Activated CD4-positive, alpha-beta memory T cell treated with anti-CD3 and anti-CD28 coated beads, Interleukin-2, amount 10 ng/mL, durations not matched to agents 7 days and 5 days (primary cell): ENCODE measurements at regions not wholly inside any gene's neighbourhood (a gene's known extent, or its start where the extent isn't known, plus 50 kb on each side); places are given as distances from the start of the nearest gene placed in this dataset.

Source experiments
- CTCF ChIA-PET: fragments of 350-600 bp; sonication (Branson Sonifier 250); formaldehyde crosslinking; loops from one replicate; lab custom pipeline; 2021; ENCODE audit warnings: antibody characterized with exemption, inconsistent platforms; lab: Charles Lee
- POLR2A ChIA-PET: fragments of 350-600 bp; sonication (Branson Sonifier 250); formaldehyde crosslinking; loops from one replicate; lab custom pipeline; 2021; ENCODE audit warnings: antibody characterized with exemption; lab: Charles Lee
- DNase-seq: peaks from one replicate; pipeline ENCODE4 v3.0.0-alpha.2; 2020
- H3K27ac Mint-ChIP-seq: one replicate; pipeline ENCODE4 v1.8.0; 2021; ENCODE audit warnings: mild to moderate bottlenecking, mixed read lengths
- H3K27me3 Mint-ChIP-seq: one replicate; pipeline ENCODE4 v1.8.0; 2021; ENCODE audit warnings: mixed read lengths
- H3K36me3 Mint-ChIP-seq: one replicate; pipeline ENCODE4 v1.8.0; 2021; ENCODE audit warnings: low read depth, mixed read lengths
- H3K4me1 Mint-ChIP-seq: one replicate; pipeline ENCODE4 v1.8.0; 2021; ENCODE audit warnings: mixed read lengths
- H3K4me3 Mint-ChIP-seq: one replicate; pipeline ENCODE4 v1.8.0; 2021; ENCODE audit warnings: mild to moderate bottlenecking, mixed read lengths
- H3K9me3 Mint-ChIP-seq: one replicate; pipeline ENCODE4 v1.8.0; 2021; ENCODE audit warnings: mixed read lengths

GRCh38 chr1:219517031-219517430 lies 95.9 kb downstream of the ZC3H11B start:
- H3K36me3 Mint-ChIP-seq, result no peaks in the 10 kb centered on the region
- POLR2A ChIA-PET, result no interaction called here
- no peaks in the 10 kb centered on the region for H3K27me3 Mint-ChIP-seq
- DNase-seq, result no peak
- no peaks in the 10 kb centered on the region for H3K4me1 Mint-ChIP-seq
- CTCF ChIA-PET, result no interaction called here
- H3K9me3 Mint-ChIP-seq, result no peaks in the 10 kb centered on the region
- no peak overlapping the region for H3K4me3 Mint-ChIP-seq
- no peak overlapping the region for H3K27ac Mint-ChIP-seq

- Mint-ChIP-seq H3K27me3 (no peaks in the 10 kb centered on the region), H3K36me3 (no peaks in the 10 kb centered on the region), H3K4me3 (no peak overlapping the region), H3K9me3 (no peaks in the 10 kb centered on the region), H3K27ac (no peak overlapping the region), H3K4me1 (no peaks in the 10 kb centered on the region)
- ChIA-PET CTCF (interaction anchor here (0.8 kb wide), 1 partner anchor 188 kb away, joined by 3 read pairs; no protein-coding TSS in a partner anchor), POLR2A (no interaction called here)
- no peak for DNase-seq
Measured at GRCh38 chr1:219514728-219515127, 98.2 kb downstream of the ZC3H11B start.

GRCh38 chr1:219507437-219507836 lies 105.5 kb downstream of the ZC3H11B start:
- no peaks in the 10 kb centered on the region for H3K36me3 Mint-ChIP-seq

GRCh38 chr1:219506936-219507335 lies 106.0 kb downstream of the ZC3H11B start:
- no peaks in the 10 kb centered on the region for H3K4me1 Mint-ChIP-seq
- DNase-seq, result no peak
- no peaks in the 10 kb centered on the region for H3K9me3 Mint-ChIP-seq
- no peaks in the 10 kb centered on the region for H3K36me3 Mint-ChIP-seq
- no peak overlapping the region for H3K4me3 Mint-ChIP-seq
- H3K27me3 Mint-ChIP-seq, result no peaks in the 10 kb centered on the region
- ChIA-PET POLR2A (no interaction called here), CTCF (no interaction called here)
- H3K27ac Mint-ChIP-seq, result no peak overlapping the region

More at GRCh38 chr1:219507437-219507836, 105.5 kb downstream of the ZC3H11B start:
- ChIA-PET POLR2A (no interaction called here), CTCF (no interaction called here)
- H3K4me3 Mint-ChIP-seq, result no peak overlapping the region
- DNase-seq, result no peak
- H3K27me3 Mint-ChIP-seq, result no peaks in the 10 kb centered on the region
- no peaks in the 10 kb centered on the region for H3K4me1 Mint-ChIP-seq
- H3K9me3 Mint-ChIP-seq, result no peaks in the 10 kb centered on the region
- no peak overlapping the region for H3K27ac Mint-ChIP-seq

GRCh38 chr1:219506473-219506899 lies 106.4 kb downstream of the ZC3H11B start:
- no peaks in the 10 kb centered on the region for H3K36me3 Mint-ChIP-seq
- ChIA-PET CTCF (no interaction called here), POLR2A (no interaction called here)

GRCh38 chr1:219505886-219506285 lies 107.0 kb downstream of the ZC3H11B start:
- POLR2A ChIA-PET, result no interaction called here
- Mint-ChIP-seq H3K27ac (no peak overlapping the region), H3K27me3 (no peaks in the 10 kb centered on the region), H3K4me3 (no peak overlapping the region), H3K36me3 (no peaks in the 10 kb centered on the region), H3K4me1 (no peaks in the 10 kb centered on the region), H3K9me3 (no peaks in the 10 kb centered on the region)
- no peak for DNase-seq
- CTCF ChIA-PET, result no interaction called here

More at GRCh38 chr1:219506473-219506899, 106.4 kb downstream of the ZC3H11B start:
- Mint-ChIP-seq H3K27me3 (no peaks in the 10 kb centered on the region), H3K4me3 (no peak overlapping the region), H3K4me1 (no peaks in the 10 kb centered on the region), H3K27ac (no peak overlapping the region), H3K9me3 (no peaks in the 10 kb centered on the region)
- DNase-seq, result no peak

GRCh38 chr1:219503604-219504003 lies 109.3 kb downstream of the ZC3H11B start:
- H3K9me3 Mint-ChIP-seq, result peaks cover 5% of the 10 kb centered on the region

DNA sequence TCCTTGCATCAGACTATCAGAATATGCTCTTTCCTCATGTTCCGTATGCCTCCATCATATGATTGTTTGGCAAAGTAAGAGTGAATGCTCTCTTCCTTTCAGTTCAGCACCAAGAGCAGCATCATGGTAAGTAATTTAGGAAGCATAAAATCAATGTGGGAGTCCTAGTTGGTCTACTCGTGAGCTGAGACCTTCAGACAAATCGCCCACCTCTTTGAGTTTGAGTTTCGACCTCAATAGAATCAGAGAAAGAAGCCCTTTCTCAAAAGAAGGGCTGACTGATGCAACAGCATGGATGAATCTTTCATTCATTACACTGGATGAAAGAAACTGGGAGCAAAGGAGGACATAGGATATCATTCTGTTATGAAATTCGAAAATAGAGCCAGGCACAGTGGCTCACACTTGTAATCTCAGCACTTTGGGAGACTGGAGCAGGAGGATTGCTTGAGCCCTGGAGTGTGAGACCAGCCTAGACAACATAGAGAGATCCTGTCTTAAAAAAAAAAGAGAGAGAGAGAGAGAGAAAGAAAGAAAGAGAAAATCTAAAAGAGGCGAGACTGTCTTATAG lies 112.5 kb downstream of the ZC3H11B start:
- H3K27ac Mint-ChIP-seq, result no peak overlapping the region
- H3K9me3 Mint-ChIP-seq, result peaks cover 5% of the 10 kb centered on the region
- H3K27me3 Mint-ChIP-seq, result no peaks in the 10 kb centered on the region
- no peaks in the 10 kb centered on the region for H3K36me3 Mint-ChIP-seq
- H3K4me1 Mint-ChIP-seq, result no peaks in the 10 kb centered on the region
- POLR2A ChIA-PET, result no interaction called here
- H3K4me3 Mint-ChIP-seq, result no peak overlapping the region
- CTCF ChIA-PET, result no interaction called here
- DNase-seq, result no peak

More at GRCh38 chr1:219503604-219504003, 109.3 kb downstream of the ZC3H11B start:
- Mint-ChIP-seq H3K36me3 (no peaks in the 10 kb centered on the region), H3K4me3 (no peak overlapping the region), H3K27ac (no peak overlapping the region), H3K4me1 (no peaks in the 10 kb centered on the region), H3K27me3 (no peaks in the 10 kb centered on the region)
- POLR2A ChIA-PET, result no interaction called here
- DNase-seq, result no peak
- CTCF ChIA-PET, result no interaction called here

DNA sequence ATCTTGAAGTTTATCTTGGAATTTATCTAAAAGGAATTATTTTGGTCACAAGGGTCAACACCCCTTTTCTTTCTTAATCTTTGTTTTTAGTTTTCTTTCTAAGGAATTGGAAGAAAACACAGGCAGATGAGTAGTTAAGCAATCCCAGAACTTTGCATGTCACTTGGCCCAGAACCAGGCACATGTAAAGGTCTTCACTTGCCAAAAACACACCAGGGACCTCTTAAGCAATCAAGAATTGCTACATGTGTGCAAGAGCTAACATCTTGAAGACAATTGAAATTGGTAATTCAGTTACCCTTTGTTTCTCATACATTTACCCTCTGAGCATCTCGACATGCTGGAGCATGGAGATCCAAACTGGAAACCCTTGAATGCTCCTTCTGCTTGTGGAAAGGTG lies 114.2 kb downstream of the ZC3H11B start:
- no peaks in the 10 kb centered on the region for H3K36me3 Mint-ChIP-seq

GRCh38 chr1:219495737-219496408 lies 117.0 kb downstream of the ZC3H11B start:
- ChIA-PET POLR2A (no interaction called here), CTCF (no interaction called here)
- Mint-ChIP-seq H3K36me3 (no peaks in the 10 kb centered on the region), H3K27me3 (no peaks in the 10 kb centered on the region), H3K4me1 (no peaks in the 10 kb centered on the region), H3K27ac (no peak overlapping the region), H3K9me3 (peaks cover 5% of the 10 kb centered on the region), H3K4me3 (no peak overlapping the region)
- DNase-seq, result no peak

More for the DNA sequence above, 114.2 kb downstream of the ZC3H11B start:
- ChIA-PET CTCF (no interaction called here), POLR2A (no interaction called here)
- Mint-ChIP-seq H3K27ac (no peak overlapping the region), H3K4me3 (no peak overlapping the region), H3K9me3 (peaks cover 5% of the 10 kb centered on the region), H3K27me3 (no peaks in the 10 kb centered on the region), H3K4me1 (no peaks in the 10 kb centered on the region)
- no peak for DNase-seq

DNA sequence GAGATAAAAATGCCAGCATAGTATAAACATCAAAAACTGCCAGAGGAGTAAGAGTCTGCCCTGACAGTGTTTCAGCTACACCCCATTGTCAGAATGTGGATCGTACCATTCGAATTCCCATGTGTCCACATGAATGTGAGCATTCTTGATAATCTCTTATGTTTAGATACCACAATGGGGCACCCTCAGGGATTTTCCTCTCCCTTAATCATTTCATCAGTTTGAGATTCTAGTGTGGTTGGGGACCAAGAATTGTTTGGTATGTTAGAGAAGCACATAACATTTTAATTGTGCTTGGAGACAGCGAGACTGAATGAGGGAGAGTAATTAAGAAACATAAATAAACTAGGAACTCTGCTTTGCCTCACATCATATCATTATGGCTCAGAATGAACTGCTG lies 120.2 kb downstream of the ZC3H11B start:
- ChIA-PET POLR2A (no interaction called here), CTCF (no interaction called here)
- H3K27ac Mint-ChIP-seq, result no peak overlapping the region
- no peaks in the 10 kb centered on the region for H3K36me3 Mint-ChIP-seq
- DNase-seq, result no peak
- H3K27me3 Mint-ChIP-seq, result no peaks in the 10 kb centered on the region
- H3K4me3 Mint-ChIP-seq, result no peak overlapping the region
- no peaks in the 10 kb centered on the region for H3K4me1 Mint-ChIP-seq
- no peaks in the 10 kb centered on the region for H3K9me3 Mint-ChIP-seq

DNA sequence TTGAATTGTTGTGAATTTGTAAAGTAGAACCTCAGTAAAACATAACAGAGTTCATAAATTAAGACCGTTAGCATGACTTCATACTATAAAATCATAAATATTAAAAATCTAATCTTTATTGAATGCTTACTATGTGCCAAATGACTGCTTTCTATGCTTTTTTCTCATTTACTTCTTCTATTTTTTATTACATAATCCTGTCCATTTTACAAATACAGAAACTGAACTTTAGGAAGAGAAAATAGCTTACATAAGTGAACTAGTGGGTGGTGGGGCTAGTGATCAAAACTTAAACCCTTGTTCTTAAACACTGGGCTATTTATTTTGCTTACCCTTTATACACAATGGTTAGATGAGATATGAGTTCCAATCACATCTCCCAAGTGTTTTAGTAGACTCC lies 122.3 kb downstream of the ZC3H11B start:
- Mint-ChIP-seq H3K27ac (no peak overlapping the region), H3K9me3 (no peaks in the 10 kb centered on the region), H3K4me1 (no peaks in the 10 kb centered on the region), H3K4me3 (no peak overlapping the region), H3K27me3 (no peaks in the 10 kb centered on the region), H3K36me3 (no peaks in the 10 kb centered on the region)
- DNase-seq, result no peak
- CTCF ChIA-PET, result no interaction called here
- POLR2A ChIA-PET, result no interaction called here

- CTCF ChIA-PET, result no interaction called here
Measured at GRCh38 chr1:219489636-219490035, 123.3 kb downstream of the ZC3H11B start.

DNA sequence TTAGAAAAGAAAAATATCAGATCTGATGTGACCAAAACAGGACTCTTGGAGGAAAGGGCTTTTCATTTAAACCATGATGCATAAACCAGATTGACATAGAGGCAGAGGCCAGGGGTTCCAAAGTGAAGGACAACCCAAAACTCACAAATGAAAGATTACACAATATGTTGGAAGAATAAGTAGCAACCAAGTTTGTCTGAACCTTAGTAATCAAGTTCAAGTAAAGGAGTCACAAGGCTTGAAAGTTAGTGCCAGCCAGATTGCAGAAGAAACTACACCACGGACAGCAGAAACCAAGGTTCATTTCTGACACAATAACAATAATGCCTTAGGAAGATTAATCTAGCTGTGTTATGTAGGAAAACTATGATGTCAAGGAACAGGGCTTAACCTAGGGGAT lies 124.6 kb downstream of the ZC3H11B start:
- no peak for DNase-seq
- Mint-ChIP-seq H3K27me3 (peaks cover 1% of the 10 kb centered on the region), H3K36me3 (no peaks in the 10 kb centered on the region), H3K27ac (no peak overlapping the region), H3K4me3 (no peak overlapping the region), H3K9me3 (no peaks in the 10 kb centered on the region), H3K4me1 (no peaks in the 10 kb centered on the region)
- POLR2A ChIA-PET, result no interaction called here
- CTCF ChIA-PET, result no interaction called here

More at GRCh38 chr1:219489636-219490035, 123.3 kb downstream of the ZC3H11B start:
- Mint-ChIP-seq H3K36me3 (no peaks in the 10 kb centered on the region), H3K4me1 (no peaks in the 10 kb centered on the region), H3K9me3 (no peaks in the 10 kb centered on the region), H3K4me3 (no peak overlapping the region), H3K27ac (no peak overlapping the region), H3K27me3 (no peaks in the 10 kb centered on the region)
- POLR2A ChIA-PET, result no interaction called here
- DNase-seq, result no peak
